IMR-90 (cell line): ENCODE measurements at regions not wholly inside any gene's neighbourhood (a gene's known extent, or its start where the extent isn't known, plus 50 kb on each side); places are given as distances from the start of the nearest gene placed in this dataset.

Source experiments
- CEBPB ChIP-seq: IDR thresholded peaks from 2 replicates; pipeline ENCODE4 v1.6.1; 2012; ENCODE audit warnings: low read depth, low read length, improper control_type of control experiment
- CHD1 ChIP-seq: IDR thresholded peaks from 2 replicates; pipeline ENCODE4 v1.6.1; 2012; ENCODE audit warnings: low read depth, low read length, improper control_type of control experiment
- CTCF ChIP-seq: conservative IDR thresholded peaks from 2 replicates; pipeline ENCODE4 v1.5.1; 2012; ENCODE audit warnings: mild to moderate bottlenecking, low read depth, low read length, improper control_type of control experiment
- FOS ChIP-seq: fragments of 150-350 bp; IDR thresholded peaks from 2 replicates; pipeline ENCODE4 v1.6.1; 2016; ENCODE audit warnings: low read depth, low read length
- MAZ ChIP-seq: IDR thresholded peaks from 2 replicates; pipeline ENCODE4 v1.6.1; 2012; ENCODE audit warnings: low read depth, mild to moderate bottlenecking, low read length, improper control_type of control experiment, moderate library complexity, borderline replicate concordance
- MXI1 ChIP-seq: IDR thresholded peaks from 2 replicates; pipeline ENCODE4 v1.6.1; 2012; ENCODE audit warnings: low read depth, mild to moderate bottlenecking, low read length, moderate library complexity, borderline replicate concordance
- POLR2A ChIP-seq: IDR thresholded peaks from 2 replicates; pipeline ENCODE4 v1.6.1; 2012; ENCODE audit warnings: mild to moderate bottlenecking, low read depth, low read length
- RAD21 ChIP-seq: IDR thresholded peaks from 2 replicates; pipeline ENCODE4 v1.6.1; 2012; ENCODE audit warnings: low read length, improper control_type of control experiment
- RFX5 ChIP-seq: IDR thresholded peaks from 2 replicates; pipeline ENCODE4 v1.8.0; 2012; ENCODE audit warnings: low read depth, mild to moderate bottlenecking, low read length, moderate library complexity
- SMC3 ChIP-seq: fragments of 150-350 bp; IDR thresholded peaks from 2 replicates; pipeline ENCODE4 v1.6.1; 2016; ENCODE audit warnings: low read depth, mild to moderate bottlenecking, antibody characterized with exemption, low read length, moderate library complexity

GRCh38 chr3:119085070-119085439, 50.4 kb upstream of the IGSF11 start:
- TF ChIP-seq CTCF (no peak), CEBPB (no peak), POLR2A (no peak), RFX5 (no peak), MAZ (no peak), SMC3 (no peak), RAD21 (no peak), CHD1 (no peak), FOS (no peak), MXI1 (no peak)
